H1 (cell line): ENCODE measurements at regions not wholly inside any gene's neighbourhood (a gene's known extent, or its start where the extent isn't known, plus 50 kb on each side); places are given as distances from the start of the nearest gene placed in this dataset.
"Not testable (repeated sequence)": the region's sequence is repeated elsewhere in the genome, so short reads cannot be mapped to it uniquely, and the experiment has no call there.

Experiments
- CTCF ChIA-PET: fragments of 300-600 bp; sonication (Branson Sonifier 250); formaldehyde crosslinking; loops from one replicate; lab custom pipeline; 2021; ENCODE audit not compliant: partially characterized antibody; lab: Charles Lee
- POLR2A ChIA-PET: fragments of 300-600 bp; sonication (Branson Sonifier 250); formaldehyde crosslinking; loops from one replicate; lab custom pipeline; 2021; ENCODE audit warnings: inconsistent platforms; ENCODE audit not compliant: partially characterized antibody; lab: Charles Lee
- DNase-seq, 2 experiments: peaks; one replicate each; pipeline versions ENCODE4 v3.0.0 to v3.0.0-alpha.2; 2010 to 2022; ENCODE audit warnings: low spot score in 2 of 2, low read depth in 1 of 2, mixed read lengths in 1 of 2
- FAIRE-seq: peaks from 2 replicates; lab custom pipeline; 2011; peaks lifted over from hg19 to GRCh38; lab: Jason Lieb, UNC
- H2AFZ ChIP-seq: 2 replicates; pipeline ENCODE4 v1.8.1; 2012; ENCODE audit warnings: low read length, inconsistent platforms
- H2AK5ac ChIP-seq: 2 replicates; pipeline ENCODE4 v1.6.1; 2013; ENCODE audit warnings: low read depth, low read length
- H2BK120ac ChIP-seq: replicated peaks from 2 replicates; pipeline ENCODE3; 2013; ENCODE audit warnings: low read depth, low read length, inconsistent platforms
- H2BK12ac ChIP-seq: 2 replicates; pipeline ENCODE4 v1.6.1; 2013; ENCODE audit warnings: low read depth, low read length
- H2BK15ac ChIP-seq: 2 replicates; pipeline ENCODE4 v1.6.1; 2013; ENCODE audit warnings: low read length
- H2BK20ac ChIP-seq: 2 replicates; pipeline ENCODE4 v1.6.1; 2013; ENCODE audit warnings: low read length
- H2BK5ac ChIP-seq: 2 replicates; pipeline ENCODE4 v1.6.1; 2013; ENCODE audit warnings: low read depth, low read length
- H3K14ac ChIP-seq: 2 replicates; pipeline ENCODE4 v1.6.1; 2013; ENCODE audit warnings: inconsistent platforms; ENCODE audit not compliant: insufficient read length
- H3K18ac ChIP-seq: 2 replicates; pipeline ENCODE4 v1.6.1; 2013; ENCODE audit warnings: low read length; ENCODE audit errors: extremely low read depth
- H3K23ac ChIP-seq: 2 replicates; pipeline ENCODE4 v1.6.1; 2013; ENCODE audit warnings: inconsistent platforms; ENCODE audit not compliant: insufficient read length
- H3K23me2 ChIP-seq: 2 replicates; pipeline ENCODE4 v1.6.1; 2013; ENCODE audit warnings: low read depth, low read length
- H3K27ac ChIP-seq: 2 replicates; pipeline ENCODE4 v1.6.1; 2011; ENCODE audit warnings: low read depth, low read length, inconsistent platforms
- H3K27me3 ChIP-seq, 4 experiments: replicated peaks in 1 of 4; 1 replicate in 1 of 4; 2 replicates in 3 of 4; pipeline versions ENCODE4 v1.6.1 to v1.8.1; 2011 to 2013; ENCODE audit warnings: low read length in 3 of 4, mild to moderate bottlenecking in 3 of 4, inconsistent platforms in 2 of 4, mixed read lengths in 2 of 4, moderate library complexity in 1 of 4; ENCODE audit not compliant: control insufficient read depth in 3 of 4, insufficient read depth in 3 of 4; ENCODE audit errors: extremely low read depth in 1 of 4
- H3K36me3 ChIP-seq, 4 experiments: 2 replicates each; pipeline versions ENCODE4 v1.6.1 to v1.8.1; 2011 to 2013; ENCODE audit warnings: mild to moderate bottlenecking in 4 of 4, low read length in 3 of 4, moderate library complexity in 2 of 4, control low read depth in 1 of 4, inconsistent platforms in 1 of 4; ENCODE audit not compliant: insufficient read depth in 4 of 4, control insufficient read depth in 2 of 4
- H3K4ac ChIP-seq: replicated peaks from 2 replicates; pipeline ENCODE3; 2013; ENCODE audit warnings: low read length, low read depth, mixed read lengths, inconsistent platforms; ENCODE audit not compliant: insufficient read length
- H3K4me1 ChIP-seq, 4 experiments: replicated peaks in 1 of 4; 1 replicate in 1 of 4; 2 replicates in 3 of 4; pipeline versions ENCODE4 v1.6.1 to v1.8.1; 2011 to 2013; ENCODE audit warnings: low read length in 3 of 4, inconsistent platforms in 2 of 4, mixed read lengths in 1 of 4; ENCODE audit not compliant: insufficient read depth in 4 of 4, control insufficient read depth in 3 of 4
- H3K4me2 ChIP-seq, 2 experiments: 2 replicates each; pipeline versions ENCODE4 v1.6.1 to v1.8.1; 2011 to 2013; ENCODE audit warnings: low read depth in 2 of 2, low read length in 2 of 2, control low read depth in 1 of 2, inconsistent platforms in 1 of 2, mild to moderate bottlenecking in 1 of 2; ENCODE audit not compliant: insufficient read depth in 1 of 2
- H3K4me3 ChIP-seq, 4 experiments: fragments of 200-600, 300-600 bp in 1 of 4; sonication (generic), shearing (Covaris generic), sonication (Bioruptor Twin) in 1 of 4; 2 replicates each; pipeline versions ENCODE4 v1.5.1 to v1.8.1; 2011 to 2016; ENCODE audit warnings: low read length in 4 of 4, low read depth in 3 of 4, control low read depth in 2 of 4, inconsistent platforms in 2 of 4, mild to moderate bottlenecking in 2 of 4, mixed read lengths in 1 of 4, moderate library complexity in 1 of 4; ENCODE audit not compliant: insufficient read depth in 2 of 4; ENCODE audit errors: extremely low read depth in 1 of 4
- H3K56ac ChIP-seq: replicated peaks from 2 replicates; pipeline ENCODE3; 2013; ENCODE audit warnings: low read depth, mild to moderate bottlenecking, mixed read lengths, low read length, inconsistent platforms; ENCODE audit not compliant: insufficient read length
- H3K79me1 ChIP-seq: 2 replicates; pipeline ENCODE4 v1.6.1; 2013; ENCODE audit warnings: low read depth, low read length, control low read depth
- H3K79me2 ChIP-seq, 2 experiments: 2 replicates each; pipeline versions ENCODE4 v1.6.1 to v1.8.1; 2012 to 2013; ENCODE audit warnings: low read length in 2 of 2, mild to moderate bottlenecking in 2 of 2, inconsistent platforms in 1 of 2; ENCODE audit not compliant: insufficient read depth in 2 of 2, control insufficient read depth in 1 of 2
- H3K9ac ChIP-seq, 4 experiments: replicated peaks in 1 of 4; 1 replicate in 1 of 4; 2 replicates in 3 of 4; pipeline versions ENCODE4 v1.6.1 to v1.8.1; 2011 to 2013; ENCODE audit warnings: low read depth in 3 of 4, low read length in 3 of 4, control low read depth in 2 of 4, mild to moderate bottlenecking in 2 of 4, moderate library complexity in 2 of 4, inconsistent platforms in 1 of 4; ENCODE audit errors: extremely low read depth in 1 of 4
- H3K9me3 ChIP-seq, 2 experiments: 2 replicates each; pipeline versions ENCODE4 v1.6.1 to v1.8.1; 2012 to 2013; ENCODE audit warnings: mild to moderate bottlenecking in 2 of 2, moderate library complexity in 2 of 2, control low read depth in 1 of 2, inconsistent platforms in 1 of 2, low read depth in 1 of 2, low read length in 1 of 2, mixed read lengths in 1 of 2; ENCODE audit not compliant: insufficient read depth in 2 of 2
- H4K20me1 ChIP-seq, 2 experiments: replicated peaks in 1 of 2; 2 replicates each; pipeline versions ENCODE3 to v1.8.1; 2011 to 2013; ENCODE audit warnings: inconsistent platforms in 2 of 2, low read length in 2 of 2, mild to moderate bottlenecking in 1 of 2; ENCODE audit not compliant: insufficient read depth in 2 of 2, control insufficient read depth in 1 of 2
- H4K5ac ChIP-seq: 2 replicates; pipeline ENCODE4 v1.6.1; 2013; ENCODE audit warnings: low read length, low read depth, mixed read lengths, inconsistent platforms; ENCODE audit not compliant: insufficient read length
- H4K8ac ChIP-seq: 2 replicates; pipeline ENCODE4 v1.8.0; 2013; ENCODE audit warnings: mild to moderate bottlenecking, moderate library complexity, low read length, inconsistent platforms; ENCODE audit not compliant: insufficient read depth; ENCODE audit errors: extremely low read depth
- H4K91ac ChIP-seq: replicated peaks from 2 replicates; pipeline ENCODE3; 2013; ENCODE audit warnings: low read length, mixed read lengths, inconsistent platforms; ENCODE audit not compliant: insufficient read length
- WGBS, 2 experiments: shearing (Covaris generic) in 1 of 2; methylation state at CpG; one replicate each; pipeline versions ENCODE4 v1.1.6 to v1.1.7; 2013 to 2015; ENCODE audit warnings: low lambda C conversion rate in 2 of 2, mixed read lengths in 2 of 2, inconsistent platforms in 1 of 2, low coverage in 1 of 2, missing lambda C conversion rate in 1 of 2; ENCODE audit not compliant: insufficient replicate concordance in 2 of 2, insufficient coverage in 1 of 2, insufficient read length in 1 of 2; ENCODE audit errors: extremely low coverage in 1 of 2, missing lambda C conversion rate in 1 of 2; 5-methylcytosine and 5-hydroxymethylcytosine counted together

DNA sequence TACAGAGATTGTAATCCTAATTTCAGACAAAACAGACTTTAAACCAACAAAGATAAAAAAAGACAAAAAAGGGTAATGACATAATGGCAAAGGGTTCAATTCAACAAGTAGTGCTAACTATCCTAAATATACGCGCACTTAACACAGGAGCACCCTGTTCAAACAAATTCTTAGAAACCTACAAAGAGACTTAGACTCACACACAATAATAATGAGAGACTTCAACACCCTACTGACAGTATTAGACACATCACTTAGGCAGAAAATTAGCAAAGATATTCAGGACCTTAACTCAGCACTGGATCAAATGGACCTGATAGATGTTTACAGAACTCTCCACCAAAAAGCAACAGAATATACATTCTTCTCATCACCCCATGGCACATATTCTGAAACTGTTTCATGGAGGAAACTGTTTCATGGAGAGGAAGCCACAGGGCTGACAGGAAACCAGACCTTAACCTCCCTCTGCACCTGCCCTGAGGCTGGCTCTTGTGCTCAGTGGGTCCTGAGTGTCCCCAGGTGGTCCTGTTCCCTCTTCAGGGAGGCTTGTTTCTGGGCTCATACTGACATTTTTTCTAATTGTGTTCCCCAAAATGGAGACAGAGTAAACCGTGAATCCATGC is 54.7 kb downstream of the OR4M2 start:
- H3K36me3 ChIP-seq, H3K4me1 ChIP-seq, H3K4me2 ChIP-seq, H3K4ac ChIP-seq, H2AFZ ChIP-seq, H3K56ac ChIP-seq, FAIRE-seq, H2BK120ac ChIP-seq, H3K27ac ChIP-seq, H2BK12ac ChIP-seq, H3K23me2 ChIP-seq, H4K91ac ChIP-seq, H3K14ac ChIP-seq, H4K5ac ChIP-seq, H4K20me1 ChIP-seq, H2BK5ac ChIP-seq, H3K23ac ChIP-seq, H3K79me2 ChIP-seq, H2AK5ac ChIP-seq, H2BK15ac ChIP-seq, H3K27me3 ChIP-seq, H3K4me3 ChIP-seq, CTCF ChIA-PET, H4K8ac ChIP-seq, H3K18ac ChIP-seq, POLR2A ChIA-PET, DNase-seq, H3K9me3 ChIP-seq, H3K79me1 ChIP-seq, H3K9ac ChIP-seq, H2BK20ac ChIP-seq: not testable (repeated sequence)
- no CpG with 5 or more reads among the region's 3 CpGs for WGBS, 2 experiments

DNA sequence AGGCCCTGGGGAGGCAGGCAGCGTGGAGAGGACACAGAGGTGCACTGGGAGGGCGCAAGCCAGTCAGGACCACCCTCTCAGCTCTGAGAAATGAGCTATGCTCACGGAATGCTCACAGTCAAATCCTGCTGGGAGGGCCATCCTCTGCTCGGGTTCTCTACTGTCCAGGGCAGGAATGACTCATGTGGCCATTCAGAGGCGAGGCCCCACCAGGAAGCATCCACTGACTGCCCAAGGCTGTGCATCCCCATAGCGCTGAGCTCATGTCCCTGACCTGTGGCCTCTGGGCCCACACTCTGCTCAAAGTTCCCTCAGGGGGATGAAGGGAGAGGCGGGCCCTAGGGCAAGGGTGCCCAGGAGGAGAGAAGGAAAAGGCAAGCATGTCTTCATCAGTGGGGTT is 57.2 kb downstream of the OR4M2 start:
- DNase-seq, FAIRE-seq, H3K36me3 ChIP-seq, H3K14ac ChIP-seq, H2AK5ac ChIP-seq, H4K8ac ChIP-seq, H2AFZ ChIP-seq, H3K4me1 ChIP-seq, H3K56ac ChIP-seq, H4K20me1 ChIP-seq, H2BK20ac ChIP-seq, H3K9me3 ChIP-seq, H3K23ac ChIP-seq, H3K4me2 ChIP-seq, H4K91ac ChIP-seq, H3K27me3 ChIP-seq, H2BK15ac ChIP-seq, H2BK5ac ChIP-seq, H3K4ac ChIP-seq, H3K9ac ChIP-seq, H3K79me1 ChIP-seq, H3K18ac ChIP-seq, H2BK120ac ChIP-seq, POLR2A ChIA-PET, H2BK12ac ChIP-seq, H3K79me2 ChIP-seq, H3K4me3 ChIP-seq, H4K5ac ChIP-seq, H3K27ac ChIP-seq, CTCF ChIA-PET, H3K23me2 ChIP-seq: not testable (repeated sequence)
- WGBS, 2 experiments, result no CpG with 5 or more reads among the region's 7 CpGs
